ENCODE measurements at regions not wholly inside any gene's neighbourhood (a gene's known extent, or its start where the extent isn't known, plus 50 kb on each side); places are given as distances from the start of the nearest gene placed in this dataset.
"Not testable (repeated sequence)": the region's sequence is repeated elsewhere in the genome, so short reads cannot be mapped to it uniquely, and the experiment has no call there.

GRCh38 chr18:43849831-43850230 is 572.5 kb upstream of the SYT4 start:
- H3K27me3 Mint-ChIP-seq; H3K4me1 ChIP-seq (ENCODE audit: insufficient read depth, low read length); H3K36me3 ChIP-seq (ENCODE audit: insufficient read depth, low read length); DNase-seq; POLR2A ChIA-PET; H3K4me3 ChIP-seq (ENCODE audit: low read length); H3K4me3 Mint-ChIP-seq; H3K9me3 ChIP-seq (ENCODE audit: low read length); H3K36me3 Mint-ChIP-seq; CTCF ChIA-PET; H3K27ac ChIP-seq (ENCODE audit: low read depth, low read length); H3K27ac Mint-ChIP-seq; H3K4me1 Mint-ChIP-seq; H3K27me3 ChIP-seq (ENCODE audit: insufficient read depth, low read length, poor library complexity, severe bottlenecking): not testable (repeated sequence)
- peaks cover 5 to 28% (median 13%) of the 10 kb centered on the region in 5 donors for H3K9me3 Mint-ChIP-seq

GRCh38 chr18:43855376-43855775 is 578.1 kb upstream of the SYT4 start:
- Mint-ChIP-seq H3K4me3 (peak overlapping the region in 1 of 7 donors; percentile 32), H3K27ac (no peak overlapping the region), H3K9me3 (peaks cover 1 to 19% (median 6%) of the 10 kb centered on the region in 5 donors), H3K4me1 (no peaks in the 10 kb centered on the region), H3K27me3 (peaks cover 0 to 1% of the 10 kb centered on the region in 2 donors), H3K36me3 (no peaks in the 10 kb centered on the region)
- Histone ChIP-seq H3K27ac (ENCODE audit: low read depth, low read length) (no peak overlapping the region), H3K4me1 (ENCODE audit: insufficient read depth, low read length) (no peaks in the 10 kb centered on the region), H3K9me3 (ENCODE audit: low read length) (no peaks in the 10 kb centered on the region), H3K27me3 (ENCODE audit: insufficient read depth, low read length, poor library complexity, severe bottlenecking) (no peaks in the 10 kb centered on the region), H3K4me3 (ENCODE audit: low read length) (no peak overlapping the region), H3K36me3 (ENCODE audit: insufficient read depth, low read length) (no peaks in the 10 kb centered on the region)
- no peak for DNase-seq
- CTCF ChIA-PET = no interaction called here
- POLR2A ChIA-PET = no interaction called here

GRCh38 chr18:43863180-43863579 is 585.9 kb upstream of the SYT4 start:
- Mint-ChIP-seq H3K4me1 (no peaks in the 10 kb centered on the region), H3K27ac (no peak overlapping the region), H3K27me3 (no peaks in the 10 kb centered on the region), H3K4me3 (no peak overlapping the region), H3K36me3 (no peaks in the 10 kb centered on the region), H3K9me3 (peaks cover 0 to 14% (median 5%) of the 10 kb centered on the region in 5 donors)
- no peak overlapping the region for H3K4me3 ChIP-seq (ENCODE audit: low read length)
- CTCF ChIA-PET = no interaction called here
- no peaks in the 10 kb centered on the region for H3K9me3 ChIP-seq (ENCODE audit: low read length)
- no peaks in the 10 kb centered on the region for H3K36me3 ChIP-seq (ENCODE audit: insufficient read depth, low read length)
- POLR2A ChIA-PET = no interaction called here
- DNase-seq = no peak
- H3K27ac ChIP-seq (ENCODE audit: low read depth, low read length) = no peak overlapping the region
- H3K4me1 ChIP-seq (ENCODE audit: insufficient read depth, low read length) = no peaks in the 10 kb centered on the region
- H3K27me3 ChIP-seq (ENCODE audit: insufficient read depth, low read length, poor library complexity, severe bottlenecking) = no peaks in the 10 kb centered on the region

- Mint-ChIP-seq H3K4me3 (no peak overlapping the region), H3K9me3 (peaks cover 0 to 12% (median 7%) of the 10 kb centered on the region in 5 donors), H3K27me3 (no peaks in the 10 kb centered on the region), H3K27ac (no peak overlapping the region), H3K4me1 (no peaks in the 10 kb centered on the region), H3K36me3 (no peaks in the 10 kb centered on the region)
- Histone ChIP-seq H3K4me3 (ENCODE audit: low read length) (no peak overlapping the region), H3K4me1 (ENCODE audit: insufficient read depth, low read length) (no peaks in the 10 kb centered on the region), H3K27me3 (ENCODE audit: insufficient read depth, low read length, poor library complexity, severe bottlenecking) (no peaks in the 10 kb centered on the region), H3K27ac (ENCODE audit: low read depth, low read length) (no peak overlapping the region), H3K36me3 (ENCODE audit: insufficient read depth, low read length) (no peaks in the 10 kb centered on the region), H3K9me3 (ENCODE audit: low read length) (no peaks in the 10 kb centered on the region)
- ChIA-PET POLR2A (no interaction called here), CTCF (interaction anchor here (1.1 kb wide), 1 partner anchor 9 kb away, joined by 3 read pairs; no protein-coding TSS in a partner anchor)
- no peak for DNase-seq
These were observed 589.4 kb upstream of the SYT4 start for GRCh38 chr18:43866696-43867095.

GRCh38 chr18:43868497-43868995 is 591.3 kb upstream of the SYT4 start:
- H3K36me3 Mint-ChIP-seq = no peaks in the 10 kb centered on the region
- Histone ChIP-seq H3K27me3 (ENCODE audit: insufficient read depth, low read length, poor library complexity, severe bottlenecking) (no peaks in the 10 kb centered on the region), H3K27ac (ENCODE audit: low read depth, low read length) (no peak overlapping the region), H3K4me1 (ENCODE audit: insufficient read depth, low read length) (no peaks in the 10 kb centered on the region), H3K9me3 (ENCODE audit: low read length) (no peaks in the 10 kb centered on the region), H3K36me3 (ENCODE audit: insufficient read depth, low read length) (no peaks in the 10 kb centered on the region), H3K4me3 (ENCODE audit: low read length) (no peak overlapping the region)
- DNase-seq = no peak
- POLR2A ChIA-PET = no interaction called here
- peaks cover 0 to 12% (median 7%) of the 10 kb centered on the region in 5 donors for H3K9me3 Mint-ChIP-seq
- no peak overlapping the region for H3K27ac Mint-ChIP-seq
- CTCF ChIA-PET = no interaction called here
- no peaks in the 10 kb centered on the region for H3K27me3 Mint-ChIP-seq
- H3K4me1 Mint-ChIP-seq = no peaks in the 10 kb centered on the region
- H3K4me3 Mint-ChIP-seq = no peak overlapping the region

GRCh38 chr18:43869451-43870008 is 592.2 kb upstream of the SYT4 start:
- no peaks in the 10 kb centered on the region for H3K4me1 Mint-ChIP-seq
- ChIA-PET POLR2A (no interaction called here), CTCF (no interaction called here)
- DNase-seq = no peak
- no peaks in the 10 kb centered on the region for H3K4me1 ChIP-seq (ENCODE audit: insufficient read depth, low read length)
- H3K27me3 ChIP-seq (ENCODE audit: insufficient read depth, low read length, poor library complexity, severe bottlenecking) = no peaks in the 10 kb centered on the region
- H3K4me3 ChIP-seq (ENCODE audit: low read length) = no peak overlapping the region
- H3K27ac Mint-ChIP-seq = no peak overlapping the region
- H3K9me3 ChIP-seq (ENCODE audit: low read length) = no peaks in the 10 kb centered on the region
- peaks cover 0 to 10% (median 6%) of the 10 kb centered on the region in 5 donors for H3K9me3 Mint-ChIP-seq
- H3K4me3 Mint-ChIP-seq = no peak overlapping the region
- H3K36me3 Mint-ChIP-seq = no peaks in the 10 kb centered on the region
- no peaks in the 10 kb centered on the region for H3K27me3 Mint-ChIP-seq
- no peak overlapping the region for H3K27ac ChIP-seq (ENCODE audit: low read depth, low read length)
- no peaks in the 10 kb centered on the region for H3K36me3 ChIP-seq (ENCODE audit: insufficient read depth, low read length)

GRCh38 chr18:43870626-43871025 is 593.3 kb upstream of the SYT4 start:
- no peak overlapping the region for H3K27ac ChIP-seq (ENCODE audit: low read depth, low read length)
- Mint-ChIP-seq H3K27me3 (no peaks in the 10 kb centered on the region), H3K9me3 (peaks cover 0 to 7% (median 4%) of the 10 kb centered on the region in 5 donors), H3K4me3 (no peak overlapping the region), H3K4me1 (no peaks in the 10 kb centered on the region), H3K36me3 (no peaks in the 10 kb centered on the region), H3K27ac (no peak overlapping the region)
- no peak overlapping the region for H3K4me3 ChIP-seq (ENCODE audit: low read length)
- H3K27me3 ChIP-seq (ENCODE audit: insufficient read depth, low read length, poor library complexity, severe bottlenecking) = no peaks in the 10 kb centered on the region
- no peaks in the 10 kb centered on the region for H3K9me3 ChIP-seq (ENCODE audit: low read length)
- no peak for DNase-seq
- H3K4me1 ChIP-seq (ENCODE audit: insufficient read depth, low read length) = no peaks in the 10 kb centered on the region
- CTCF ChIA-PET = no interaction called here
- POLR2A ChIA-PET = no interaction called here
- H3K36me3 ChIP-seq (ENCODE audit: insufficient read depth, low read length) = no peaks in the 10 kb centered on the region

- no peaks in the 10 kb centered on the region for H3K36me3 Mint-ChIP-seq
These were observed 598.2 kb upstream of the SYT4 start for GRCh38 chr18:43875511-43875910.

More at GRCh38 chr18:43875511-43875910, 598.2 kb upstream of the SYT4 start:
- no peaks in the 10 kb centered on the region for H3K4me1 Mint-ChIP-seq
- peaks cover 0 to 11% (median 9%) of the 10 kb centered on the region in 5 donors for H3K9me3 Mint-ChIP-seq
- Histone ChIP-seq H3K9me3 (ENCODE audit: low read length) (no peaks in the 10 kb centered on the region), H3K27me3 (ENCODE audit: insufficient read depth, low read length, poor library complexity, severe bottlenecking) (no peaks in the 10 kb centered on the region), H3K4me3 (ENCODE audit: low read length) (no peak overlapping the region), H3K4me1 (ENCODE audit: insufficient read depth, low read length) (no peaks in the 10 kb centered on the region), H3K36me3 (ENCODE audit: insufficient read depth, low read length) (no peaks in the 10 kb centered on the region), H3K27ac (ENCODE audit: low read depth, low read length) (no peak overlapping the region)
- CTCF ChIA-PET = no interaction called here
- POLR2A ChIA-PET = no interaction called here
- DNase-seq = no peak
- H3K4me3 Mint-ChIP-seq = no peak overlapping the region
- no peaks in the 10 kb centered on the region for H3K27me3 Mint-ChIP-seq
- no peak overlapping the region for H3K27ac Mint-ChIP-seq

Data from CD8-positive, alpha-beta memory T cell (primary cell).